ENCODE measurements at regions not wholly inside any gene's neighbourhood (a gene's known extent, or its start where the extent isn't known, plus 50 kb on each side); places are given as distances from the start of the nearest gene placed in this dataset.
A peak's percentile ranks its signal among the peaks of the same experiment; 100 is the strongest.

- Histone ChIP-seq H3K4me3 (no peak overlapping the region), H3K36me3 (ENCODE audit: insufficient read depth in 1 of 2, low read depth in 1 of 2) (no peaks in the 10 kb centered on the region), H3K27me3 (ENCODE audit: insufficient read depth in 3 of 3, low read length in 2 of 3) (no peaks in the 10 kb centered on the region), H3K9me3 (no peaks in the 10 kb centered on the region), H3K4me1 (peaks cover 12% of the 10 kb centered on the region), H3K27ac (no peak overlapping the region)
- no peak for TF ChIP-seq CTCF (IDR thresholded peaks at IDR 0.05)
- WGBS, 3 donors: 56 to 75% (median 57%) methylated on average over 1 of the region's 1 CpG
- intact Hi-C loops (cut with DNase I): no loop called here
- DNase-seq (no peak), ATAC-seq (no peak)
Measured at GRCh38 chr12:41920355-41920754, 224.3 kb downstream of the GXYLT1 start.

- H3K36me3 ChIP-seq (ENCODE audit: insufficient read depth in 1 of 2, low read depth in 1 of 2): no peaks in the 10 kb centered on the region
- DNase-seq: no peak
- no peak for TF ChIP-seq CTCF (IDR thresholded peaks at IDR 0.05)
- WGBS, 3 donors: 36 to 62% (median 40%) methylated on average over 9 of the region's 9 CpGs
- intact Hi-C loops (cut with DNase I): no loop called here
- no peaks in the 10 kb centered on the region for H3K27me3 ChIP-seq (ENCODE audit: insufficient read depth in 3 of 3, low read length in 2 of 3)
- peak in 1 of 4 donors; percentile 50 for ATAC-seq
- H3K27ac ChIP-seq: no peak overlapping the region
- H3K4me3 ChIP-seq: no peak overlapping the region
- H3K9me3 ChIP-seq: no peaks in the 10 kb centered on the region
- peaks cover 12% of the 10 kb centered on the region for H3K4me1 ChIP-seq
Measured at GRCh38 chr12:41919526-41920261, 225.0 kb downstream of the GXYLT1 start.

- no peaks in the 10 kb centered on the region for H3K9me3 ChIP-seq
- H3K27me3 ChIP-seq (ENCODE audit: insufficient read depth in 3 of 3, low read length in 2 of 3): no peaks in the 10 kb centered on the region
- no peak for ATAC-seq
- intact Hi-C loops (cut with DNase I): no loop called here
- H3K27ac ChIP-seq: no peak overlapping the region
- H3K4me3 ChIP-seq: no peak overlapping the region
- no peak for DNase-seq
- no peaks in the 10 kb centered on the region for H3K36me3 ChIP-seq (ENCODE audit: insufficient read depth in 1 of 2, low read depth in 1 of 2)
- 87 to 100% (median 93%) methylated on average over 1 of the region's 1 CpG for WGBS, 3 donors
- no peak for TF ChIP-seq CTCF (IDR thresholded peaks at IDR 0.05)
- peaks cover 12% of the 10 kb centered on the region for H3K4me1 ChIP-seq
Measured at GRCh38 chr12:41919048-41919447, 225.6 kb downstream of the GXYLT1 start.

GRCh38 chr12:41917938-41918341, 226.7 kb downstream of the GXYLT1 start:
- intact Hi-C loops (cut with DNase I): no loop called here
- no peak for DNase-seq
- Histone ChIP-seq H3K36me3 (ENCODE audit: insufficient read depth in 1 of 2, low read depth in 1 of 2) (no peaks in the 10 kb centered on the region), H3K4me3 (no peak overlapping the region), H3K27ac (peak overlapping the region; percentile 2), H3K9me3 (no peaks in the 10 kb centered on the region), H3K27me3 (ENCODE audit: insufficient read depth in 3 of 3, low read length in 2 of 3) (no peaks in the 10 kb centered on the region), H3K4me1 (peaks cover 12% of the 10 kb centered on the region)
- 5 to 9% (median 8%) methylated on average over 5 of the region's 5 CpGs for WGBS, 3 donors
- no peak for TF ChIP-seq CTCF (IDR thresholded peaks at IDR 0.05)
- peak; percentile 65 to 96 (median 82) for ATAC-seq

- Histone ChIP-seq H3K36me3 (ENCODE audit: insufficient read depth in 1 of 2, low read depth in 1 of 2) (no peaks in the 10 kb centered on the region), H3K27ac (no peak overlapping the region), H3K4me1 (peaks cover 12% of the 10 kb centered on the region), H3K9me3 (no peaks in the 10 kb centered on the region), H3K4me3 (no peak overlapping the region), H3K27me3 (ENCODE audit: insufficient read depth in 3 of 3, low read length in 2 of 3) (no peaks in the 10 kb centered on the region)
- TF ChIP-seq CTCF (IDR thresholded peaks at IDR 0.05): no peak
- intact Hi-C loops (cut with DNase I): no loop called here
- no peak for ATAC-seq
- no peak for DNase-seq
Measured at GRCh38 chr12:41917181-41917580, 227.5 kb downstream of the GXYLT1 start.

All from psoas muscle (tissue), 7 donors.